ENCODE measurements at regions not wholly inside any gene's neighbourhood (a gene's known extent, or its start where the extent isn't known, plus 50 kb on each side); places are given as distances from the start of the nearest gene placed in this dataset.
"Not testable (repeated sequence)": the region's sequence is repeated elsewhere in the genome, so short reads cannot be mapped to it uniquely, and the experiment has no call there.

GRCh38 chr7:68839014-68839413 is 759.3 kb upstream of the AUTS2 start:
- no peak for DNase-seq
- ATAC-seq (replicated peaks): no peak
- Mint-ChIP-seq H3K9me3 (no peaks in the 10 kb centered on the region), H3K4me1 (no peaks in the 10 kb centered on the region), H3K27ac (no peak overlapping the region), H3K4me3 (no peak overlapping the region), H3K36me3 (no peaks in the 10 kb centered on the region), H3K27me3 (peaks cover 0 to 5% of the 10 kb centered on the region in 2 donors)

DNA sequence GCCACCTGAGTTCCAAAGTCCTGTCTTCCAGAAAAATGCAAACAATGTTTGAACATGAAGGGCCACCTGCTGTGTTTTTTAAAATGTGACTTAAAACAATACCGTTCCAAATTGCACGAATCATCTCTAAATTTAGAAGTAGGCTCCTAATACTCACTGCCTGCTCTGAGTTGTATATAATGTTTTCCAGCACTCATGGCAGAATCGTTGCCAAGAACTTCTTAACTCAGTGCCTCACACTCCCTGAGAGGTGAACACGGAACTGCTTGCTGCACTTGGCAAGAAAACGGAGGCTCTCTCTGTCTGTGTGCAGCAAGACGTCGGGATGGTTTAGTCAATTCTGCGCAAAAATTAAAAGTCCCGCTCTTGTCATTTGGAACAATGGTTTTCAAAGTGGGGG is 757.3 kb upstream of the AUTS2 start:
- no peak overlapping the region for H3K4me3 Mint-ChIP-seq
- no peaks in the 10 kb centered on the region for H3K36me3 Mint-ChIP-seq
- peaks cover 0 to 3% of the 10 kb centered on the region in 2 donors for H3K9me3 Mint-ChIP-seq
- H3K27me3 Mint-ChIP-seq: peaks cover 0 to 5% of the 10 kb centered on the region in 2 donors
- H3K4me1 Mint-ChIP-seq: no peaks in the 10 kb centered on the region
- no peak for ATAC-seq (replicated peaks)
- H3K27ac Mint-ChIP-seq: no peak overlapping the region
- DNase-seq: no peak

DNA sequence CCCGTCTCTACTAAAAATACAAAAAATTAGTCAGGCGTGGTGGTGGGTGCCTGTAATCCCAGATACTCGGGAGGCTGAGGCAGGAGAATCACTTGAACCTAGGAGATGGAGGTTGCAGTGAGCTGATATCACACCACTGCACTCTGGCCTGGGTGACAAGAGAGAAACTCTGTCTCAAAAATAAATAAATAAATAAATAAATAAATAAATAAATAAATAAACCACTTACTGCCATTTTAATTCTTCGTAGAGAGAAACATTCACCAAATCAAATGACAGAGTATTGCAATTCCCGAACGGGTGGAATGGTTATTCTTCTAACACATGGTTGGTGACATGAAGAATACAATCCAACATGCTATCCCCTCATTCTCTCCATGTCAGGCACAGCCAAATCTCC is 754.3 kb upstream of the AUTS2 start:
- not testable (repeated sequence) for ATAC-seq (replicated peaks); H3K36me3 Mint-ChIP-seq; H3K27me3 Mint-ChIP-seq; H3K4me1 Mint-ChIP-seq; DNase-seq; H3K9me3 Mint-ChIP-seq; H3K4me3 Mint-ChIP-seq; H3K27ac Mint-ChIP-seq

GRCh38 chr7:68846811-68847325 is 751.4 kb upstream of the AUTS2 start:
- H3K36me3 Mint-ChIP-seq: peaks cover 0 to 3% of the 10 kb centered on the region in 2 donors
- H3K9me3 Mint-ChIP-seq: peaks cover 3 to 6% of the 10 kb centered on the region in 2 donors
- DNase-seq (no peak), ATAC-seq (replicated peaks) (no peak)
- no peak overlapping the region for H3K27ac Mint-ChIP-seq
- H3K4me3 Mint-ChIP-seq: no peak overlapping the region
- no peaks in the 10 kb centered on the region for H3K4me1 Mint-ChIP-seq
- no peaks in the 10 kb centered on the region for H3K27me3 Mint-ChIP-seq

- H3K36me3 Mint-ChIP-seq: peaks cover 0 to 3% of the 10 kb centered on the region in 2 donors
- no peaks in the 10 kb centered on the region for H3K4me1 Mint-ChIP-seq
- no peak for ATAC-seq (replicated peaks)
Measured at GRCh38 chr7:68853254-68853653, 745.0 kb upstream of the AUTS2 start.

DNA sequence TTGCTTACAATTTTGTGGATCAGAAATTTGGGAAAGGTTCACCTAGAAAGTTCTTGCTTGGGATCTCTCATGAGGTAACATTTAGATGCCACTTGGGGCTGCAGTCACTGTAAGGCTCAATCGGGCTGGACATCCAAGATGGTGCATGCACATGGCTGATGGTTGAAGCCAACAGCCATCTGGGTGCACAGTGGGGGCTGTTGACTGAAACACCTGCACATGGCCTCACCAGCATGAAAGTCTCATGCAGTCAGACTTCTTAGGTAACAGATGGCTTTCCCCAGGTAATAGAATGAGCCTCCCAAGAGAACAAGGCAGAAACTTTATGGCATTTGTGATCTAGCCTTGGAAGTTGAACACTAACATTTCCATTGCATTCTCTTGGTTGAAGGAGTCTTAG is 740.7 kb upstream of the AUTS2 start:
- Mint-ChIP-seq H3K4me1 (no peaks in the 10 kb centered on the region), H3K27ac (no peak overlapping the region), H3K9me3 (peaks cover 2 to 3% of the 10 kb centered on the region in 2 donors), H3K4me3 (no peak overlapping the region), H3K36me3 (no peaks in the 10 kb centered on the region), H3K27me3 (no peaks in the 10 kb centered on the region)
- no peak for ATAC-seq (replicated peaks)
- no peak for DNase-seq

More at GRCh38 chr7:68853254-68853653, 745.0 kb upstream of the AUTS2 start:
- Mint-ChIP-seq H3K4me3 (no peak overlapping the region), H3K9me3 (peaks cover 3 to 5% of the 10 kb centered on the region in 2 donors), H3K27ac (no peak overlapping the region), H3K27me3 (no peaks in the 10 kb centered on the region)
- no peak for DNase-seq

- no peak overlapping the region for H3K27ac Mint-ChIP-seq
Measured at GRCh38 chr7:68858497-68858896, 739.8 kb upstream of the AUTS2 start.

GRCh38 chr7:68861171-68861570 is 737.1 kb upstream of the AUTS2 start:
- H3K27me3 Mint-ChIP-seq: no peaks in the 10 kb centered on the region
- H3K36me3 Mint-ChIP-seq: no peaks in the 10 kb centered on the region
- H3K4me1 Mint-ChIP-seq: no peaks in the 10 kb centered on the region
- ATAC-seq (replicated peaks) (no peak), DNase-seq (no peak)
- H3K27ac Mint-ChIP-seq: no peak overlapping the region
- H3K4me3 Mint-ChIP-seq: no peak overlapping the region
- H3K9me3 Mint-ChIP-seq: peaks cover 0 to 3% of the 10 kb centered on the region in 2 donors

More at GRCh38 chr7:68858497-68858896, 739.8 kb upstream of the AUTS2 start:
- ATAC-seq (replicated peaks) (no peak), DNase-seq (no peak)
- H3K4me1 Mint-ChIP-seq: no peaks in the 10 kb centered on the region
- H3K36me3 Mint-ChIP-seq: no peaks in the 10 kb centered on the region
- no peaks in the 10 kb centered on the region for H3K27me3 Mint-ChIP-seq
- peaks cover 2 to 3% of the 10 kb centered on the region in 2 donors for H3K9me3 Mint-ChIP-seq
- no peak overlapping the region for H3K4me3 Mint-ChIP-seq

- H3K9me3 Mint-ChIP-seq: peaks cover 0 to 3% of the 10 kb centered on the region in 2 donors
- H3K4me3 Mint-ChIP-seq: no peak overlapping the region
- H3K27ac Mint-ChIP-seq: no peak overlapping the region
- no peaks in the 10 kb centered on the region for H3K4me1 Mint-ChIP-seq
- no peak for DNase-seq
- H3K36me3 Mint-ChIP-seq: no peaks in the 10 kb centered on the region
- ATAC-seq (replicated peaks): no peak
- no peaks in the 10 kb centered on the region for H3K27me3 Mint-ChIP-seq
Measured at GRCh38 chr7:68862261-68862660, 736.0 kb upstream of the AUTS2 start.

DNA sequence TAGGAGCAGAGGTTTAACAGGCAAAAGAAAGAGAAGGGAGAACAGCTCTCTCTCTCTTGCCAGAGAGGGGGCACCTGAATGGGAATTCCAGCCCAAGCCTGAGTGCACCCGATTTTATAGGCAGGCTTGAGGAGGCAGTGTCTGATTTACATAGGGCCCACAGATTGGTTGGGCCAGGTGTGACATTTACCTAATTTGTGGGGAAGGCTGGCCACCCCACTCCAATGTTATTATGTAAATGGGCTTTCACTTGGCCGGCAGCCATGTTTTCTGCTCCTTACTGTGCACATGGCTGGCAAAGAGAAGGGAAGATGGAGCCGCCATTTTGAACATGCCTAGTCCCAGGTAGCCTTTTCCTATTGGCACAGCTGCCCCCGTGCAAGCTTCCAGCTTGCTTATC is 735.5 kb upstream of the AUTS2 start:
- no peaks in the 10 kb centered on the region for H3K27me3 Mint-ChIP-seq
- no peak overlapping the region for H3K4me3 Mint-ChIP-seq
- no peak for ATAC-seq (replicated peaks)
- no peak for DNase-seq
- peaks cover 0 to 3% of the 10 kb centered on the region in 2 donors for H3K9me3 Mint-ChIP-seq
- H3K27ac Mint-ChIP-seq: no peak overlapping the region
- no peaks in the 10 kb centered on the region for H3K4me1 Mint-ChIP-seq
- H3K36me3 Mint-ChIP-seq: no peaks in the 10 kb centered on the region

GRCh38 chr7:68865351-68866199 is 732.7 kb upstream of the AUTS2 start:
- Mint-ChIP-seq H3K36me3 (no peaks in the 10 kb centered on the region), H3K27ac (no peak overlapping the region), H3K4me3 (no peak overlapping the region), H3K9me3 (peaks cover 7 to 9% of the 10 kb centered on the region in 2 donors), H3K27me3 (no peaks in the 10 kb centered on the region), H3K4me1 (no peaks in the 10 kb centered on the region)
- ATAC-seq (replicated peaks) (no peak), DNase-seq (no peak)

GRCh38 chr7:68866200-68866570 is 732.1 kb upstream of the AUTS2 start:
- Mint-ChIP-seq H3K27me3 (no peaks in the 10 kb centered on the region), H3K27ac (no peak overlapping the region), H3K4me1 (no peaks in the 10 kb centered on the region), H3K36me3 (no peaks in the 10 kb centered on the region), H3K4me3 (no peak overlapping the region), H3K9me3 (peaks cover 7 to 9% of the 10 kb centered on the region in 2 donors)
- DNase-seq (no peak), ATAC-seq (replicated peaks) (no peak)

DNA sequence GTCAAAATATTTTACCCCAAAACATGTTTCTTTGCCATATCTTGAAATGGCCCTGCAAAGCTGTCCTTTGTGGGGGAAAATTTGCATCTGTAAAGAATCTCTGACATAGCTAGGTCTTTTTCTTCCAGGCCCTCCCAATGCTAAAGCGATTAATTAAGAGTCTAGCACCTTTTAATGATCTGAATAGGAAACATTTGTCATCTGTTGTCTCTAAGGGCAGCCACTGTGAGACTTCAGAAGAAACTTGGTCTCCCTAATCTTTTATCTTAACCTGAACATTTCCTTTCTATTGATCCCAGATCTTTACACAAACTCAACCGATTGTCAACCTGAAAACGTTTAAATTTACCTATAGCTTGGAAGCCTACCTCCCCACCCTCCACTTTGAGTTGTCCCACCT is 731.6 kb upstream of the AUTS2 start:
- not testable (repeated sequence) for H3K36me3 Mint-ChIP-seq; H3K9me3 Mint-ChIP-seq; H3K27me3 Mint-ChIP-seq; DNase-seq; H3K27ac Mint-ChIP-seq; H3K4me1 Mint-ChIP-seq; H3K4me3 Mint-ChIP-seq; ATAC-seq (replicated peaks)

- Mint-ChIP-seq H3K27ac (no peak overlapping the region), H3K4me1 (no peaks in the 10 kb centered on the region), H3K9me3 (peaks cover 9 to 11% of the 10 kb centered on the region in 2 donors), H3K36me3 (no peaks in the 10 kb centered on the region), H3K27me3 (no peaks in the 10 kb centered on the region), H3K4me3 (no peak overlapping the region)
- DNase-seq: no peak
- no peak for ATAC-seq (replicated peaks)
Measured at GRCh38 chr7:68868978-68869377, 729.3 kb upstream of the AUTS2 start.

GRCh38 chr7:68873616-68874015 is 724.7 kb upstream of the AUTS2 start:
- no peak overlapping the region for H3K4me3 Mint-ChIP-seq
- ATAC-seq (replicated peaks): no peak
- no peak for DNase-seq

More at GRCh38 chr7:68873616-68874015, 724.7 kb upstream of the AUTS2 start:
- H3K9me3 Mint-ChIP-seq: peaks cover 9 to 11% of the 10 kb centered on the region in 2 donors
- no peaks in the 10 kb centered on the region for H3K4me1 Mint-ChIP-seq
- no peaks in the 10 kb centered on the region for H3K27me3 Mint-ChIP-seq
- H3K36me3 Mint-ChIP-seq: no peaks in the 10 kb centered on the region
- H3K27ac Mint-ChIP-seq: no peak overlapping the region

All from stimulated activated naive B cell treated with anti-CD40 and anti-IgM and Interleukin-4, amounts not matched to agents 10 μg/mL and 1 μg/mL and 100 μg/mL, for 72 hours (primary cell).